ENCODE measurements at regions not wholly inside any gene's neighbourhood (a gene's known extent, or its start where the extent isn't known, plus 50 kb on each side); places are given as distances from the start of the nearest gene placed in this dataset.

DNA sequence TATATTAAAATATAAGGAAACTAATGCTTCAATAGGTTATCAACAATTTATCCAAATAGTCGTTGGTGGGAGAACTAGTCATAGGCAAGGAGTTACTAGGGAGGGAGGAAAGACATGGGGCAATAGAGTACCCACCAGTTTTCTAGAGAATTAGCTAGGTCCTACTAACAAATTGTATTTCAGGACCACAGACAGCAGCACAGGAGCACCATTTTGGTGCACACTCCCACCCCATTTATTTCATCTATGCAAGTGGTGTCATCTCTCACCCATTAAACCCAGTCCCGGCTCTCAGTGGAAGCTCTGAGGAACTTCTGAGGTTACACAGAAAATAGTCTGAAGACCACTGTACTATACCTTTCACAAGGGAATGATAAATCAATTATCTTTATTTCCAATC lies 89.0 kb upstream of the BCAR3 start:
- 89% methylated on average over 2 of the region's 2 CpGs for WGBS, 2 donors
- DNase-seq: no peak
- Histone ChIP-seq H3K4me1 (peaks cover 0 to 13% (median 8%) of the 10 kb centered on the region in 4 donors), H3K27me3 (no peaks in the 10 kb centered on the region), H3K36me3 (no peaks in the 10 kb centered on the region), H3K4me3 (no peak overlapping the region), H3K9me3 (no peaks in the 10 kb centered on the region), H3K27ac (no peak overlapping the region)
- TF ChIP-seq POLR2AphosphoS5 (IDR thresholded peaks at IDR 0.05) (no peak), EP300 (IDR thresholded peaks at IDR 0.05) (no peak), POLR2A (IDR thresholded peaks at IDR 0.05) (no peak)
- TF ChIP-seq, protein P1, sequence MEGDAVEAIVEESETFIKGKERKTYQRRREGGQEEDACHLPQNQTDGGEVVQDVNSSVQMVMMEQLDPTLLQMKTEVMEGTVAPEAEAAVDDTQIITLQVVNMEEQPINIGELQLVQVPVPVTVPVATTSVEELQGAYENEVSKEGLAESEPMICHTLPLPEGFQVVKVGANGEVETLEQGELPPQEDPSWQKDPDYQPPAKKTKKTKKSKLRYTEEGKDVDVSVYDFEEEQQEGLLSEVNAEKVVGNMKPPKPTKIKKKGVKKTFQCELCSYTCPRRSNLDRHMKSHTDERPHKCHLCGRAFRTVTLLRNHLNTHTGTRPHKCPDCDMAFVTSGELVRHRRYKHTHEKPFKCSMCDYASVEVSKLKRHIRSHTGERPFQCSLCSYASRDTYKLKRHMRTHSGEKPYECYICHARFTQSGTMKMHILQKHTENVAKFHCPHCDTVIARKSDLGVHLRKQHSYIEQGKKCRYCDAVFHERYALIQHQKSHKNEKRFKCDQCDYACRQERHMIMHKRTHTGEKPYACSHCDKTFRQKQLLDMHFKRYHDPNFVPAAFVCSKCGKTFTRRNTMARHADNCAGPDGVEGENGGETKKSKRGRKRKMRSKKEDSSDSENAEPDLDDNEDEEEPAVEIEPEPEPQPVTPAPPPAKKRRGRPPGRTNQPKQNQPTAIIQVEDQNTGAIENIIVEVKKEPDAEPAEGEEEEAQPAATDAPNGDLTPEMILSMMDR (IDR thresholded peaks at IDR 0.05): no peak
- intact Hi-C loops (cut with DNase I): no loop called here

DNA sequence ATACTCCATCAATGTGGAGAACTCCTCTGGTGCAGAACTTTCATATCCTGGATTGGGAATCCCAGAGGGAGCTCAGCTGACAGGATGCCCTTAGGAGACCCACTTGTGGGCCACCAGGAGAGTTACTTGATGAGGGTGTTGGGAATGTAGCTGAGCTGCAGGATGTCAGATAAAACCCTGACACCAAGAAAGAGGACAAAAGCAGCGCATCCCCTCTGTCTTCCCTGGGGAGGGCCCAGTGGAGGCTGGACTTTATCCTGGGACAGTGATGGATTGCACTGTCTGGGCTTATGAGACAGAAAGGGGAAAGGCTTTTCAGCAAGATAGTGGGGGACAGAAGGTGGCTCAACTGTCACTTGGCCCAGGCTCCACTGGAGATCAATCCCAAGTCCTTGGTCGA lies 88.1 kb upstream of the BCAR3 start:
- no peaks in the 10 kb centered on the region for H3K27me3 ChIP-seq
- no peak for DNase-seq
- H3K4me1 ChIP-seq: peaks cover 0 to 13% (median 8%) of the 10 kb centered on the region in 4 donors
- H3K9me3 ChIP-seq: no peaks in the 10 kb centered on the region
- intact Hi-C loops (cut with DNase I): no loop called here
- H3K27ac ChIP-seq: no peak overlapping the region
- TF ChIP-seq, protein P1 (IDR thresholded peaks at IDR 0.05): no peak
- TF ChIP-seq POLR2A (IDR thresholded peaks at IDR 0.05) (no peak), POLR2AphosphoS5 (IDR thresholded peaks at IDR 0.05) (no peak), EP300 (IDR thresholded peaks at IDR 0.05) (no peak)
- H3K4me3 ChIP-seq: no peak overlapping the region
- H3K36me3 ChIP-seq: no peaks in the 10 kb centered on the region
- WGBS, 2 donors: 91 to 92% methylated on average over 2 of the region's 2 CpGs

DNA sequence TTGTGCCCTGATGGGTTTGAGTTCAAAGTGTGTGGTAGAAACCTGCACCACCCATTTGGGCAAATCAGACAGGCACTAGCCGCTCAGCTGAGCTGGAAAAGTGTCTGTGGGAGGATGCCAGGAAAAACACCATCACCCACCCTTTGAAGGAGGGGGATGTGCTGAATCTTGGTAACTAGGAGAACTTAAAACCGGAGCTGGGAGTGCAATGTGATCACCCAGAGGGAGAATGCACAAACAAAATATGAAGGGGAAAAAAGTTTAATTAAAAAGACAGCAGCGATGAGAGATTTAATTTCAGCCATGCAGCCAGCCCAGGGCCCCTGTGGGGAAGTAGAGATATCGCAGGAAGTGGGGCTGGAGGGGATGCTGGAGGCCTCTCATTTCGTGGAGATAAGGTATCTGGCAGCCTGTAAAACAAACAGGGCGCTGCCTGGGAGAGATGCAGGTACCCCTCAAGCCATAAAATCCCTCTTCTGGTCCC lies 86.8 kb upstream of the BCAR3 start:
- Histone ChIP-seq H3K27ac (no peak overlapping the region), H3K4me3 (no peak overlapping the region), H3K27me3 (no peaks in the 10 kb centered on the region), H3K4me1 (peaks cover 0 to 13% (median 8%) of the 10 kb centered on the region in 4 donors), H3K36me3 (no peaks in the 10 kb centered on the region), H3K9me3 (no peaks in the 10 kb centered on the region)
- TF ChIP-seq, protein P1 (IDR thresholded peaks at IDR 0.05): no peak
- TF ChIP-seq POLR2A (IDR thresholded peaks at IDR 0.05): no peak
- no peak for TF ChIP-seq POLR2AphosphoS5 (IDR thresholded peaks at IDR 0.05)
- TF ChIP-seq EP300 (IDR thresholded peaks at IDR 0.05): no peak
- no peak for DNase-seq
- intact Hi-C loops (cut with DNase I): no loop called here
- 46 to 52% methylated on average over 6 of the region's 6 CpGs for WGBS, 2 donors

DNA sequence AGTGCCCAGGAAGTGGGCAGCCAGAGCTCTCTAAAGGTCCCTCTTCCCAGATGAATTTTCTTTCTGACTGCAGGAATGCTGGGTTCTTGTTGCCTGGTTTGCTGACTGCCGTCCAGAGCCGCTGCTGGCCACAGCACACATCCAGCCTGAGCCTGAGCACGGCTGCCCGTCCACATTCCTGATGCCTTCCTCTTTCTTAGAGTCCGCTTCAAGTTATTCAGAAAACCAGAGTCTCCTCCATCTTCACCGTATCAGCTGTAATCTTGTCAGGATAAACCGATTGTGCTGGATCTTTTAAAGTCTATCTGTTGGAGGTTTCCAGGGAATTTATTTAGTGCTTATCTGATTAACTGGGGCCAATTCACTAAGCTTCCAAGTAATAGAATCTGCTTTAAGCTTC lies 84.8 kb upstream of the BCAR3 start:
- DNase-seq: no peak
- intact Hi-C loops (cut with DNase I): no loop called here
- Histone ChIP-seq H3K36me3 (no peaks in the 10 kb centered on the region), H3K9me3 (no peaks in the 10 kb centered on the region), H3K4me1 (peaks cover 0 to 13% (median 8%) of the 10 kb centered on the region in 4 donors), H3K4me3 (no peak overlapping the region), H3K27ac (no peak overlapping the region), H3K27me3 (no peaks in the 10 kb centered on the region)
- TF ChIP-seq EP300 (IDR thresholded peaks at IDR 0.05): no peak
- no peak for TF ChIP-seq POLR2AphosphoS5 (IDR thresholded peaks at IDR 0.05)
- TF ChIP-seq POLR2A (IDR thresholded peaks at IDR 0.05): no peak
- TF ChIP-seq, protein P1 (IDR thresholded peaks at IDR 0.05): no peak
- WGBS, 2 donors: 95 to 96% methylated on average over 7 of the region's 7 CpGs

DNA sequence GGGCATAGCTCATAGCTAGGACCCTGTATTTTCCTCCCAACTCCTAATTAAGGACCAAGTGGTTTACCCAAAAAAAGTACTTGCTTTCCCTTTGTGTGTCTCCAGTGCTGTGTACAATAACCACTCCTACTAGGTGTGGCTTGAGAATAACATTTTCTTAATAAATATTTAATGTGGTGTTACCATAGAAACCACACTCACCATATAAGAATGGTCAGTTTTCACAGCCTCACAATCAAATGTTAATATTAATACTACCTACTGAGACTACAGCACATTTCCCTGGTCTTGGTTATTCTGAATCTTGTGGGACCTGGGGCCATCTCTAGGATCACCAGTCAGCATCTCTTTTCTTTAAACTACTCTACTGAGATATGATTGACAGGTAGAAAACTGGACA lies 83.5 kb upstream of the BCAR3 start:
- Histone ChIP-seq H3K27me3 (no peaks in the 10 kb centered on the region), H3K27ac (no peak overlapping the region), H3K4me1 (peaks cover 0 to 13% (median 8%) of the 10 kb centered on the region in 4 donors), H3K9me3 (no peaks in the 10 kb centered on the region), H3K36me3 (no peaks in the 10 kb centered on the region), H3K4me3 (no peak overlapping the region)
- TF ChIP-seq POLR2A (IDR thresholded peaks at IDR 0.05): no peak
- TF ChIP-seq, protein P1 (IDR thresholded peaks at IDR 0.05): no peak
- TF ChIP-seq POLR2AphosphoS5 (IDR thresholded peaks at IDR 0.05): no peak
- TF ChIP-seq EP300 (IDR thresholded peaks at IDR 0.05): no peak
- intact Hi-C loops (cut with DNase I): no loop called here
- DNase-seq: no peak

Data from sigmoid colon (tissue), 6 donors.